8988T (cell line): ENCODE measurements at regions not wholly inside any gene's neighbourhood (a gene's known extent, or its start where the extent isn't known, plus 50 kb on each side); places are given as distances from the start of the nearest gene placed in this dataset.

ENCODE experiments used
- DNase-seq: peaks from one replicate; pipeline ENCODE4 v3.0.0; 2011

- no peak for DNase-seq
Measured at GRCh38 chr20:51121901-51122412, 99.0 kb upstream of the KCNG1 start.

- no peak for DNase-seq
Measured at GRCh38 chr20:51121272-51121671, 98.4 kb upstream of the KCNG1 start.

DNA sequence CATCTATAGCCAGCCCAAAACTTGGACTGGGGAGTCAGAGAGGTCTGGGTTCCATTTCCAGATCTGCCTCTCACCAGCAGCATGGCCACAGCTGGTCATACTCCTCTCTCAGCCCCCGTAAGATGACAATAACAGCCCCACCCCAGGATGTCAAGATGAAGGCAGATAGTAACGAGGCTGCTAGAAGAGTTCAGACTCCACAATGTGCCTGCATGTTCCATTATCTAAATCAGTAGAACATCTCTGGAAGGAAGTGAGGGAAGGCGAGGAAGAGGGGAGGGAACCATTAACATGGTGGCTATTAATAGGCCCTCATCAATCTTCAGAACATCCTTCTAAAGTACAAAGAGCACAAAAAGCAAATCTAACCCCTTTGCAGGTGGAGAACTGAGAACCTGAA lies 98.0 kb upstream of the KCNG1 start:
- DNase-seq = no peak

DNA sequence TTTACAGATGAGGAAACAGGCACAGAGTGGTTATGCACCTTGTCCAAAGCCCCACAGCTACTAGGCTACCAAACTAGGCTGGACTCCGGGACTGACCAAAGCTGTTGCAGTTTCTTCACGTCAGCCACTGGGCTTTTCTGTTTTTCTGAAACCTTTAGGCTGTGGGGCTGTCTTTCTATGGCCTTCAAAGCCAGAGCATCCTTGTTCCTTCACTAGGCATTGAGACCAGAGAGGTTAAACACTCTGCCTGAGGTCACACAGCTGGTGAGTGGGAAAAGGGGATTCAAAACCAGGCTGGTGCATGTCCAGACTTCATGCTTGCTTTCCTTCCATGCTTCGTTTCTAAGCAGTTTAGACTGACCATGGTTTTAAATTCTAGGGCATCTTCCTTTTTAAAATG lies 97.5 kb upstream of the KCNG1 start:
- DNase-seq = no peak

DNA sequence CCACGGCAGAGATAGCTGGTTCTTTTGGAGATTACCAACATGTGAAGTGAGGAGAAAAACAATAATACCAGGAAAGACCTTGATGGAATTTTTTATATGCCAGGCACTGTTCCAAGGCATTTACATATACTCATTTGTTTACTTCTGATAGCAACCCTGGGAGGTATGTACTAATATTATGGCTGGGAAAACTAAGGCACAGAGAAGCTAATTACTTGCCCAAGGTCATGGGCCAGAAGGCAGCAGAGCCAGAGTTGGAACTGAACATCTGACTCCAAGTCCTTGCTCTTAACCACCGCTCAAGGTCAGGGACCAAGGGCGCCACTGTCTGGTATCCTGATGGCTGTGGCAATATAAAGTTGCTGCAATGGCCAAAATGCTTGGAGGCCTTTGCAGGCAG lies 97.0 kb upstream of the KCNG1 start:
- no peak for DNase-seq

- DNase-seq = no peak
Measured at GRCh38 chr20:51118985-51119527, 96.1 kb upstream of the KCNG1 start.

GRCh38 chr20:51118216-51118615 lies 95.3 kb upstream of the KCNG1 start:
- no peak for DNase-seq

DNA sequence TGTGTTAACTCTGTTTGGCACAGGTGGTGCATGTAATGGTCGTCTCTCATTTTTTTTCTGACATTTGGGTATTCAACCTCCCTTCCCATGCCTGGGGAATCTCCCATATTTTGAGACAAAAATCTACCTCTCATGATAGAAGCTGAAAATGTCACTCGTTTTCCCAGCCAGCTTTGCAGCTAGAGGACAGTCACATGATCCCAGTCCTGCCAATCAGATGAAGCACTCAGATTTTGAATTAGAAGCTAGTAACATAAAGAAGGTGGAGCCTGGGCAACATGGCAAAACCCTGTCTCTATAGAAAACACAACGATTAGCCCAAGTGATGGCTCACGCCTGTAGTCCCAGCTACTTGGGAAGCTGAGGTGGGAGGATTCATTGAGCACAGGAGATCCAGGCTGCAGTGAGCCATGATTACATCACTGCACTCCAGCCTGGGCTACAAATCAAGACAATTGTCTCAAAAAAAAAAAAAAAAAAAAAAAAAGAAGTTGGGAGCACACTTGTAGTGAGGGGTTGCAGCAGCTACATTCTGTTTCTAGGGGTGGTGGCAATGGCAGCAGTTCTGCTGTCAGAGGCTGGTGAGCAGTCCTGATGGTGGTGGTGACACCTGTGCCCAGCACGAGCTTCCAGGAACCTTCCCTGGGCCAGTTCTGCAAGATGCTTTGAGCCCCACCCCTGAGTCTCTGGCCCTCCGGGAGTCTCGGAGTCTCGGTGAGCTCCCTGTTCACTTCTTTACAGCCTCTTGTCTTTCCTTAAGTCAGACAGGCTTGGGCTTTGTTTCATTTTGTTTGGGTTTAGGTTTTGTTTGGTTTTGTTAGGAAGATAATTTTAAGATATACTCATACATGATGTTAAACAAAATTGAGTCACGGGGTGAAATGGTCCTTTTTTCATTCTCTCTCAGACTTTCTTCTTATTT lies 94.1 kb upstream of the KCNG1 start:
- DNase-seq = no peak

- DNase-seq = no peak
Measured at GRCh38 chr20:51111290-51111689, 88.4 kb upstream of the KCNG1 start.

DNA sequence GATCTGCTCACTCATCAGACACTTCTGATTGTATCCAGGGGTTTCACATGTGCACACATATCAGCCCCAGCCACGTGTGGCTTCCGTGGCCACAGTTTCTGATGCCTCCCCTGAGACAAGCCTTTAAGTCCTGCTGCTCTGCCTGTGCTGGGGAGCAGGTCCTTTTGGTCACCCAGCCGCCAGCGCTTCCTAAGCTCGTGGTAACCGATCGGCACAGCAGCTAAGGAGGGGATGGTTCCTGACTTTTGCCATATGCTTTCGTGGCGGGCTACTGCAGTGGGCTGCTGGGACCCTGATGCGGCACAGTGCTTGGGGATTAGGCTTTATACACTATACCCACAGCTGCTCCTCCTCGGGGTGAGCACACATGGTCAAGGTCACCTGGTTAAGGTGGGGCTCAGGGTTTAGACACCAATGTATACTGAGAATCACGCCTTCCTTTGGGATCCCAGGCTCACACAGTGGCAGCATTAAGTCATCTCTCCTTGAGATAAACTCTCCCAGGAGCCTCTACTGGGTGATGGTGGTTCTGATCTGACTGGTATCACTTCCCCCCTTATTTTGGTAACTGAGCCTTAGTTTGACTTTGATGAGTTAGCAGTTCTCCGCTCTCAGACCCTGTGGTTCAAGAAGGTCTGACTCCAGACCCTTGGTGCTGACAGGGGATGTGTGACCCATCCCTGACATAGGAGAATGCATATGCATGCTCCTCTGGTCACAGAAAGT lies 85.9 kb upstream of the KCNG1 start:
- no peak for DNase-seq

DNA sequence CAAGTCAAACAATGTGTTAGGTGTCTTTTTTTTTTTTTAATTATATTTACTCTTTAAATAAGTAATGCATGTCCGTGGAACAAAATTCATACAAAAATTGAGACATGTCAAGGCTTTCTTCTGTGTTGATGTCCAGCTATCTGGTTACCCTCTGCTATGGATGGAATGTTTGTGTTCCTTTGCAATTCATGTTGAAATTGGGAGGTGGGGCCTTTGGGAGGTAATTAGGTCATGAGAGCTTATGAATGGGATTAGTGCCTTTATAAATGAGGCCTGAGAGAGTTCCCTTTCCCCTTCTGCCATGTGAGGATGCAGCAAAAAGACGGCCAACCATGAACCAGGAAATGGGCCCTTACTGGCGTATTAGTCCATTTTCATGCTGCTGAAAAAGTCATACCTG lies 83.1 kb upstream of the KCNG1 start:
- DNase-seq = no peak

DNA sequence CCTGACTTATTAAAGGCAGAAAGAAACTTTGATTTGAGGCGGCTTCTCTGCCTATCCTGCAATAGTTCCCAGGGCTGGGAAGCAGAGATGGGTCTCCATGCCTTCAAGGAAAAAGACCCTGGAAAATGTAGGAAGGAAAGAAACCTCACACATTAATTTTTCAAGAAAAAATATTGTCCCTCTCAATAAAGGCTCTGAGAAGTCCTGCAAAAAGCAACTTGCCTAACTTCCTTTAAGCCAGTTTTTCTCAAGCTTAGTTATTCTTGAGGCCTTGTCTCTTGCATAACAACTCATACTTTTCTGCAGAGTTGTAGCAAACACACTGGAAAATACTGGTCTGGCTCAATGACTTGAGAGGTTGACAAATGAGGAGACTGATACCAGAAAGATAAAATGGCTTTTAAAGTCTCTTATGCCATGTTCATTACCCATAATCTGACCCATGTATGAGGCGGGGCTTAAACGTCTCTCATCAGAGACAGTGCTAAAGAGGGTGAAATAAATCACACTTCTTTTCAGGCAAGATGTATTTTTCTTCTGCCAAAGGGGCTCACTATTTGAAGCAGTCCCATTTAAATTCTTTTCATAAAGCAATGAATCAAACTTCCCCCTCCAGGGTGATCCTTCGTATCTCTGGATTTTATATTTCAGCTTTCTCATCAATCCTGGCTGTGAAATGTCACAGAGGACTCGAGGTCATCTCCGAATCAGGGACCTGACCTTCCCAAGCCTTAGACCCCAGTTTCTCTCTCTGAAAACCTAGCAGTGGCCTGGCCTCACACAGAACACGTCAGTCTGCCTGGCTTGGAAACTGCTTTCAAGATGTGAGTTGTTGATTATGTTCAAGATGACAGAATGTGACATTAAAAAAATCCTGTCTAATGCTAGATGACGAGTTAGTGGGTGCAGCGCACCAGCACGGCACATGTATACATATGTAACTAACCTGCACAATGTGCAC lies 82.3 kb upstream of the KCNG1 start:
- DNase-seq = no peak

- DNase-seq = no peak
Measured at GRCh38 chr20:51100617-51101016, 77.7 kb upstream of the KCNG1 start.

DNA sequence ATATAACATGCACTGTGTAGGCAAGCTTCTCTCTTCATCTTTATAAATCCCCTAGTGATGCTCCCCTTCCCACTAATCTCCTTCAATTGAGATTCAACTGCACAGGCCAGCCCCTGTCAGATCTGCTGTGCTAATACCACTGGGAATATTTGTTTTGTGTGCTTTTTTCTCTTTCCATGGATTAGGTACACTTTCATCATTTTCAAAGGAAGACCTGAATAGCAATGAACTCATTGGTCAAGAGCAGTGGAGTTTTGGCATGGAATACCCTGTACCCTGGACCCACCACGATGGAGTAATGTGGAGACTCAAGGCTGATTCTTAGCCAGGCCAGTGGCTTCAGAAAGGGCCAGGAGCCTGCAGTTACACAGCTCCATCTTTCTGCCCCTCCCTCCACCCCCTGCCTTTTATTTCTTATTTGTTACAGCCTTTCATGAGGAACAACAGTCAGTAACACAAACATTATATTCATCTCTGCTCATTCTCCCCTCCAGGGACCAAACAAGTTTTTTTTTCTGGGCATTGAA lies 75.4 kb upstream of the KCNG1 start:
- DNase-seq = no peak

DNA sequence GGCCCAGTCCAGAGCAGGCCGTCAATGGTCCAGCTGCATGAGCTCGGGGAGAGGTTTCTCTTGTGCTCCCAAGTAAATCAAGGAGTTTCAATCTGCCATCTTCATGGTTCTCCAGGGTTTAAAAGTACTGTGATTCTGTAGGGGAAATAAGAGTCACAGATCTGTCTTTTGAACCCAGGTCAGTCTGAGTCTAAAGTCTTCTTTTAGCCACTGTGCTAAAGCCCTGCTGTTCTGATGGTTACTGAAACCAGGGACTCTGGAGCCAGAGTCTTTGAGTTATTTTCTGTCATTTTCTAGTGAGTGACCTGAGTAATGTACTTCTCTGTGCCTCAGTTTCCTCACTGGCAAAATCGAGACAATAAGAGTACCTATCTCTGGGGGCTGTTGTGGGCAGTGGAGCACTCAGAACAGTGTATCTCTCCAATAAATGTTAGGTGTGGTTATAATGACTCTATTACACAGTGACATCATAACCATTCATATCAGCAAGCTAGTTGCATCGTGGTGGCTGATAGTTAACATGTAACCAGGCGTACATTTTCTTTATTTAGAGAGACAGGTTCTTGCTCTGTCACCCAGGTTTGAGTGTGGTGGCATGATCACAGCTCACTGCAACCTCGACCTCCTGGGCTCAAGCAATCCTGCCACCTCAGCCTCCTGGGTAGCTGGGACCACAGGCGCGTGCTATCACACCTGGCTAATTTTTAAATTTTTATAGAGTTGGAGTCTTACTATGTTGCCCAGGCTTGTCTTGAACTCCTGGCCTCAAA lies 74.6 kb upstream of the KCNG1 start:
- DNase-seq = no peak

DNA sequence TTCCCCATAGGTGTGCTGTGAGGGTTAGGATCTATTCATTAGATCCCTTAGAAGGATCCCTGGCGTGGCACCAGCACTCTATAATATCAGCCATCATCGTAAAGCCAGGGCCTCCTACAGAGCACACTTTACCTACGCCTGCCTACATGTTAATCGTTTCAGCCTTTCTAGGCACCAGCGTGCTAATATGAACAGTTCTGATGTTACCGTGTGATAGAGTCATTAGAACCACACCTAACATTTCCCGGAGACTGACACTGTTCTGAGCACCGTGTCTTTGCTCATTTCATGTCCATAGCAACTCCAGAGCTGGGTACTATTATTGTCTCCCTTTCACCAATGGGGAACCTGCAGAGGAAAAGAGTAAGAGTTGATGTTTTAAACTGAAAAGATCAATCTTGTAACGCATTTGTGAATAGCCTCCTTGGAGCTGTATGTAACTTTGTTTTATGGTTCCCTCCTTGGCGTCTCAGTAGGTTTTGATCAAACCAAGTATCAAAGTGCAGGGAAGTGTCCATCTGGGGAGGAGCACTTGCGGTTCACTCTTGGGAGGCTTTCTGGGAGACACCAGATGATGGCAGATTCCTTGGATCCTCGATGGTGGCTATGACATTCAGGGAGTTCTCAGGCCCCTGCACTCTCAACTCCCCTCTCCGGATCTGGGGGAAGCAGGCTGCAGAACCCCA lies 73.8 kb upstream of the KCNG1 start:
- no peak for DNase-seq

DNA sequence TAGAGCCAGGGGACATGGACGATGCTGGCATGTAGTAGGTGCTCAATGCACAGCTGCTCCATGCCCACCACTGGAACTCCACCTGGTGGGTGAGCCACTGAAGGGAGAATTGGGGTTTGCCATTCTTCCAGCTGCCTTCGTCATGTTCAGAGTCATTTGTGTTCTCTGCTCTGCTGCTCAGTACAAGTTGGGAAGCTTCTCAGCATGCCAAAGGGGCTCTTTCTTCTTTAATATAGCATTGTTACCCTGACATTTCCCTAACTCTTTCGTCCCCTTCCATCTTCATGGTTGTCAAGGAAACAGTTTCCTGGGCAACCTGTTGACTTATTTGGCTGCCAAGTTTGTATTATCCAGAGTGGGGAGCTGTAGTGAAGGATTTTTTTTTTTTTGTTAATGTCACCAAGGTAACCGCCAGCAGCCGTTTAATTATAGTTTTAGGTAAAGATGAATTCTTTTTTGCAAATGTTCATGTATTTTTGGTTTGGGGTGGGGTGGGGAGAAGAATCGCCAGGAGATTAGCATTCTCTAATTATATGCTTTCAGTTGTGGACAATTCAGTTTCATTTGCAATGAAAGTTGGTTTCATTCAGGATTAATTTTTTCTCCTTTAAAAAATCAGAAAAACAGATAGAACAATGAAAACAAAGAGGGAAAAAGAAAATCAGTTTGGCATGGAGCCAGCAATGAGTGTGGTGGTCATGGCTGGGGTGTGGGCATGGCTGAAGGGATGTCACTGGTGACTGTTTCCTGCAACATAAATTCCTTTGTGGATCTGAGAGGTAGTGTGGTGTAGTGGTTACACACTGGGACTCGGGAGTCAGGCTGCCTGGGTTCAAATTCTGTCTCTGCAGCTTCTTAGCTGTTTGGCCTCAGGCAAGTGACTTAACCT lies 73.0 kb upstream of the KCNG1 start:
- DNase-seq = no peak

DNA sequence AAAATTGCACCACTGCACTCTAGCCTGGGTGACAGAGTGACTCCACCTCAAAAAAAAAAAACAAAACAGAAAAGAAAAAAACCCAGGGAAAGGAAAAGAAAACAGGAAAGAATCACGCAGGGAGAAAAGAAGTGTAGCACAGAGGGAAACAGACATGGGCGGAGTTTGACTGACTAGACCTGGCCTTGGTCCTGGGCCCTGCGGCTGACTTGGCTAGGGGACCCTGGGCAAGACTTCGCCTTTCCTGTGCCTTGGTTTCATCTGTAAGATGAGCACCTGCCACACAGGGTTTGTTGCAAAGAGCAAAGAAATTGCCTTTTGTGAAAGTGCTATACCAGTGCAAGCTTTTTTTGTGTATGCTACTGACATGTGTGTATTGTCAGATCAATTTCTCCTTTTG lies 71.3 kb upstream of the KCNG1 start:
- DNase-seq = no peak

- no peak for DNase-seq
Measured at GRCh38 chr20:51093240-51093763, 70.4 kb upstream of the KCNG1 start.

DNA sequence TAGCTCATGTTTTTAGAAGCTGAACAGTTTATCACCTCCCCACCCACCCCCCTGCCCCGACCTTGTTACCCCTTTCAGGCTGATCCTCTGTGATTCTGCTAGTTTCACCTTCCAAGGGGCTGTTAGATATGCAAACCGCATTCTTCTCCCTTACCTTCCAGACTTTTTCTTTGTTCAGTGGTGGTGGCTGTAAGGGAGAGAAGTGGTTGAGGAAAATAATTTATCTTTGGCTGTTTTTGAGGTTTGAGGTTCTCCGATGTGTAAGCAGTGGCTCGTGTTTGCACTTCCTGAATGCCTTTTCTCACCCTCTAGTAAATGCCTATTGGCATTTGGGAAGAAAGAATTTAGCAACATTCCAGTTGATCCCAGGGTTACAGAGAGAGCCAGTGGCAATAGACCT lies 69.4 kb upstream of the KCNG1 start:
- DNase-seq = no peak
